ENCODE measurements at regions not wholly inside any gene's neighbourhood (a gene's known extent, or its start where the extent isn't known, plus 50 kb on each side); places are given as distances from the start of the nearest gene placed in this dataset.

DNA sequence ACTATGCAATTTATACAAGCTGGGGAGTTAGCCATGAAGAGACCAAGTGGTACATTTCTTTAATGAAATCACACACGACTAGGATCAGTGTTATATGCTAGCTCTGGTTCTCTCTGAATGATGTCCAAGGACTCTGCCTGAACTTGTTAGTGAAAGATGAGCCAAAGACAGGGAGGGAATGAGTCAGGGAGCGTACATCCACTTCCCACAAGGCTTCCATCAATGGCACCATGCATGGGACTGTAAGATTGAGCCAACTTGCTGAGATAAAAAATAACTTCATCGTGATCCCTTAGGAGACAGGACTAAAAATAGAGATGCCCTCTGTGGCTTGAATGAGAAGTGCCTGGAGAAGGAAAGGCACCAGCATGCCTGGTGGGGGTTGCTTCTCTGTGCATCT, 629.7 kb downstream of the ACTR3B start:
- Histone ChIP-seq H3K36me3 (ENCODE audit: control insufficient read depth, insufficient read depth, low read length) (no peaks in the 10 kb centered on the region), H3K4me3 (ENCODE audit: low read length) (no peak overlapping the region), H3K9me3 (ENCODE audit: control insufficient read depth, low read depth, low read length) (no peaks in the 10 kb centered on the region), H3K27ac (ENCODE audit: low read length) (no peak overlapping the region), H3K27me3 (ENCODE audit: control insufficient read depth, insufficient read depth, low read length) (no peaks in the 10 kb centered on the region), H3K4me1 (ENCODE audit: control insufficient read depth, insufficient read depth, low read length) (no peaks in the 10 kb centered on the region)
- 80% methylated on average over 1 of the region's 3 CpGs for WGBS (ENCODE audit: insufficient coverage, low lambda C conversion rate)
- no peak for DNase-seq

DNA sequence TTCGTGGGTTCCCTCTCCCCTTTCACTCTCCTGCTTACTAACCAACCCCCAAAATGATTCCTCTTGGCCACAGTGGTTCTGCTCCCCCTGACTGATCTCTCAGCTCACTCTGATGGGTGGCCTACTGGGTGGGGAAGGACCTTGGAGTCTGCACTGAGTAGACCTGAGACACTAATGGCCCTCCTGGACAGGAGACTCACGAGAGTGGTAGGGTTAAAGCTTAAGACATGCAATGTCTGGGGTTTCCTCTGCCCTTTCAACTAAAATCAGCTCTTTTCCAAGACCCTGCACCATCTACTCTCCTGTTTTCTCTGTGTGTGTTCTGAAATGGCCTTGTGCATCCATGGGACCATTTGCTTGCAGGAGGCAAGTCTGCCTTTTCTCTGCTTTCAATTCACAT, 631.4 kb downstream of the ACTR3B start:
- no peaks in the 10 kb centered on the region for H3K27me3 ChIP-seq (ENCODE audit: control insufficient read depth, insufficient read depth, low read length)
- WGBS (ENCODE audit: insufficient coverage, low lambda C conversion rate): no CpG with 5 or more reads among the region's 2 CpGs
- H3K4me3 ChIP-seq (ENCODE audit: low read length): no peak overlapping the region
- DNase-seq: no peak
- H3K9me3 ChIP-seq (ENCODE audit: control insufficient read depth, low read depth, low read length): no peaks in the 10 kb centered on the region
- no peaks in the 10 kb centered on the region for H3K4me1 ChIP-seq (ENCODE audit: control insufficient read depth, insufficient read depth, low read length)
- no peak overlapping the region for H3K27ac ChIP-seq (ENCODE audit: low read length)
- H3K36me3 ChIP-seq (ENCODE audit: control insufficient read depth, insufficient read depth, low read length): no peaks in the 10 kb centered on the region

DNA sequence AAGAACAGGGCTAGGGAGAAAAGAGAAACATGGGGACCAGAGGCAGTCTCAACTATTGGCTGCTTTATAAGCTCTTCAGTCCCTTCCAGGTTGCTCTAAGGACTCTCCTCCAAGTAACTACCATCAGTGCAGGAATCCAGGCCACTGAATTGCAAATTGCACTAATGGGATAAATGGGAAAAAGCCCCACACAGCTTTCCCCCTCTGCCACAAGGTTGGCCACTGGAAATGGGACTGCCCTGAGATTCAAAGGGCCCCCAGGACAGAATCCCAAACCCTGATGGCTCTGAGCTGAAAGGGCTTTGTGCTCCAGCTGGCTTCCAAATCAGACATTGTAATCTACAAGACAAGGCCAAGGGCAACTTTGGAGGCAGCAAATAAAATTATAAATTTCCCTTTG, 633.2 kb downstream of the ACTR3B start:
- Histone ChIP-seq H3K27me3 (ENCODE audit: control insufficient read depth, insufficient read depth, low read length) (no peaks in the 10 kb centered on the region), H3K27ac (ENCODE audit: low read length) (no peak overlapping the region), H3K4me3 (ENCODE audit: low read length) (no peak overlapping the region), H3K36me3 (ENCODE audit: control insufficient read depth, insufficient read depth, low read length) (no peaks in the 10 kb centered on the region), H3K4me1 (ENCODE audit: control insufficient read depth, insufficient read depth, low read length) (no peaks in the 10 kb centered on the region), H3K9me3 (ENCODE audit: control insufficient read depth, low read depth, low read length) (no peaks in the 10 kb centered on the region)
- no peak for DNase-seq

DNA sequence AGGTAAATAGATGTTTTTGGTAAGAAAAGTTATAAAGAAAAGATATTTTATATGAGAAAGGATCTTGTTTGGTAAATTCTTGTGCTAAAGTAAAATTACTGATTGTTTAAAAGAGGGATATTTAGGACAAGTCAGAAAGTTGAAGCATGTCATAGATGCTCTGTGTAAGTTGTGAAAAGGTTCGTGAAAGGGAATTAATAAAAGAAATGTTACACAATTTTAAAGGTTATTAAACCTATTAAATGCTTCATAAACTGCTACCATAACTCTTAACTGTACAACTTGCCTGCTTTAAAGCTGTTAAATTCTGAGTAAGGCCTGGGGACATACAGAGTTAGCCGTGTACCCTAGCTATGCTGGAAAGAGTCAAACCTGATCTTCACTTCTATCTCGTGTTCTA, 634.1 kb downstream of the ACTR3B start:
- 100% methylated on average over 2 of the region's 3 CpGs for WGBS (ENCODE audit: insufficient coverage, low lambda C conversion rate)
- Histone ChIP-seq H3K27ac (ENCODE audit: low read length) (no peak overlapping the region), H3K27me3 (ENCODE audit: control insufficient read depth, insufficient read depth, low read length) (no peaks in the 10 kb centered on the region), H3K4me1 (ENCODE audit: control insufficient read depth, insufficient read depth, low read length) (no peaks in the 10 kb centered on the region), H3K36me3 (ENCODE audit: control insufficient read depth, insufficient read depth, low read length) (no peaks in the 10 kb centered on the region), H3K4me3 (ENCODE audit: low read length) (no peak overlapping the region), H3K9me3 (ENCODE audit: control insufficient read depth, low read depth, low read length) (no peaks in the 10 kb centered on the region)
- no peak for DNase-seq

DNA sequence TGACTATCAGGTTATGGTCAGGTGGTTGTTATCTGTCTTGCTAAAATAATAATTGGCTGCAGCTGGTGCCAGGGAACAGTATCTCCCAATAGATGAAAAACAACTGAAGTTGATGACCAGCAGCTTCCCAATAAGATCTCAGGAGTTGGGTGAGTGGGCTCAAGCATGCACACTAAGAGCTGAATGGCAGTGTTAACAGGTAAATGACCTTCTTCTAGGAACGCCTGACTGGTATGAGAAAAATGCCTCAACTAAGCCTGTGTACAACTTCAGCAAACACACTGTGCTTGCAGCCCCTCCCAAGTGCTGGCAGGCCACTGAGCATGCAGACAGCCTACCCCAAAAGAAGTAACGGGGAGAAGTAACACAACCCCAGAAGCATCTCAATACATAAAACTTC, 636.9 kb downstream of the ACTR3B start:
- Histone ChIP-seq H3K36me3 (ENCODE audit: control insufficient read depth, insufficient read depth, low read length) (no peaks in the 10 kb centered on the region), H3K4me1 (ENCODE audit: control insufficient read depth, insufficient read depth, low read length) (no peaks in the 10 kb centered on the region), H3K27me3 (ENCODE audit: control insufficient read depth, insufficient read depth, low read length) (no peaks in the 10 kb centered on the region), H3K27ac (ENCODE audit: low read length) (no peak overlapping the region), H3K9me3 (ENCODE audit: control insufficient read depth, low read depth, low read length) (no peaks in the 10 kb centered on the region), H3K4me3 (ENCODE audit: low read length) (no peak overlapping the region)
- no peak for DNase-seq
- WGBS (ENCODE audit: insufficient coverage, low lambda C conversion rate): no CpG with 5 or more reads among the region's 2 CpGs

DNA sequence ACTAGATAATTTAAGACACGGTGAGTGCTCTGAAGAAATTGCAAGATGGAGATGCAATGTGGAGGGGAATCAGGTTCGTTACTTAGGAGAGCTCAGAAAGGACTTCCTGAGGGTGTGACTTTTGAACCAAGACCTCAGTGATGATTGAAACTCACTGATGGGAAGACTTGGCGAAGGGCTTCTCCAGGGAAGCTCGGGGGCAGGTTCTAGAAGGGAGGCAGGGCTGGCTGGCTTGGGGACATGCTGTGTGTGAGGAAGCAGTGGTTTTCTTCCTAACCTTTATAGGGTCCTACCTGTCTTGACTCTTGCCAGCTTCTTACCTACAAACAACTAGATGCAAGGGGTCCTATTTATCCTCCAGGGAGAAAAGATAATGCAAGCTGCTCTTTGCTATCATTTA, 637.9 kb downstream of the ACTR3B start:
- DNase-seq: no peak
- no peak overlapping the region for H3K4me3 ChIP-seq (ENCODE audit: low read length)
- H3K27me3 ChIP-seq (ENCODE audit: control insufficient read depth, insufficient read depth, low read length): no peaks in the 10 kb centered on the region
- H3K4me1 ChIP-seq (ENCODE audit: control insufficient read depth, insufficient read depth, low read length): no peaks in the 10 kb centered on the region
- H3K27ac ChIP-seq (ENCODE audit: low read length): no peak overlapping the region
- 90% methylated on average over 3 of the region's 4 CpGs for whole genome bisulfite sequencing (ENCODE audit: insufficient coverage, low lambda C conversion rate)
- H3K9me3 ChIP-seq (ENCODE audit: control insufficient read depth, low read depth, low read length): no peaks in the 10 kb centered on the region
- H3K36me3 ChIP-seq (ENCODE audit: control insufficient read depth, insufficient read depth, low read length): no peaks in the 10 kb centered on the region

DNA sequence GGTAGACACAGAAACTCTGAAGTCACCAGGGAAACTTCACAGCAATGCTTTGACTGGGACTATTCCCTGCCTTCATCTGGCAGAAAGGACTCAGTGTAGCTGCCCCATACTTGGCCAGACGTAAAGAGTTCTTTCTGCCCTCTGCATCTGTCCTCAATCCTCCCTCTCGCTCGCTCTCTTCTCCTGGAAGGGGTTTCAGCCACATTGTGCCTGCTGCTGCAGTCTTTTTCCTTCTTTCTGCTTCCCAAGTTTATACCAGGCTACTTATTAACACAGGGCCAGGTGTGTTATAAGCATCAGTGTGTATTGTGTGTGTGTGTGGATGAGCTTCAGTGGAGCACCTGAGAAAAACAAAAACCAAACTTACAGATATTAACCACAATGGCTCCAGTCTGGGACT, 638.4 kb downstream of the ACTR3B start:
- Histone ChIP-seq H3K9me3 (ENCODE audit: control insufficient read depth, low read depth, low read length) (no peaks in the 10 kb centered on the region), H3K27me3 (ENCODE audit: control insufficient read depth, insufficient read depth, low read length) (no peaks in the 10 kb centered on the region), H3K4me3 (ENCODE audit: low read length) (no peak overlapping the region), H3K4me1 (ENCODE audit: control insufficient read depth, insufficient read depth, low read length) (no peaks in the 10 kb centered on the region), H3K27ac (ENCODE audit: low read length) (no peak overlapping the region), H3K36me3 (ENCODE audit: control insufficient read depth, insufficient read depth, low read length) (no peaks in the 10 kb centered on the region)
- DNase-seq: no peak
- no CpG with 5 or more reads among the region's 3 CpGs for WGBS (ENCODE audit: insufficient coverage, low lambda C conversion rate)

DNA sequence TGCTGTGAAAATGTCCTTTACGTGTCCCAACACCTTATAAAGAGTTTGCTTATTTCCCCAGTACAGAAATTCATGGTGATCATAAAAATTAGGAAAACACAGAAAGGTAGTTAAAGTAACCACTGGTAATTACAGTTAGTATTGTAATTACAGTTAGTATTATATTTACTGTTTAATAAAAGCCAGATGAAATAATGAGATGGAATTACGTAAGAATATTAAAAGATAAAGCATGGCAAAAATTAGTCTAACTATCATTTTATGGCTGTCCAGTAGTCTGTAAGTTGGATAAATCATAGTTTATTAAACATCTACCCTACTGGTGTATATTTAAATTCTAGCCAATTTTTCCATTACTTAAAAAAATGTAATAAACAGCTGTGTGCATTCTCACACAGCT, 638.8 kb downstream of the ACTR3B start:
- 85% methylated on average over 2 of the region's 2 CpGs for WGBS (ENCODE audit: insufficient coverage, low lambda C conversion rate)

DNA sequence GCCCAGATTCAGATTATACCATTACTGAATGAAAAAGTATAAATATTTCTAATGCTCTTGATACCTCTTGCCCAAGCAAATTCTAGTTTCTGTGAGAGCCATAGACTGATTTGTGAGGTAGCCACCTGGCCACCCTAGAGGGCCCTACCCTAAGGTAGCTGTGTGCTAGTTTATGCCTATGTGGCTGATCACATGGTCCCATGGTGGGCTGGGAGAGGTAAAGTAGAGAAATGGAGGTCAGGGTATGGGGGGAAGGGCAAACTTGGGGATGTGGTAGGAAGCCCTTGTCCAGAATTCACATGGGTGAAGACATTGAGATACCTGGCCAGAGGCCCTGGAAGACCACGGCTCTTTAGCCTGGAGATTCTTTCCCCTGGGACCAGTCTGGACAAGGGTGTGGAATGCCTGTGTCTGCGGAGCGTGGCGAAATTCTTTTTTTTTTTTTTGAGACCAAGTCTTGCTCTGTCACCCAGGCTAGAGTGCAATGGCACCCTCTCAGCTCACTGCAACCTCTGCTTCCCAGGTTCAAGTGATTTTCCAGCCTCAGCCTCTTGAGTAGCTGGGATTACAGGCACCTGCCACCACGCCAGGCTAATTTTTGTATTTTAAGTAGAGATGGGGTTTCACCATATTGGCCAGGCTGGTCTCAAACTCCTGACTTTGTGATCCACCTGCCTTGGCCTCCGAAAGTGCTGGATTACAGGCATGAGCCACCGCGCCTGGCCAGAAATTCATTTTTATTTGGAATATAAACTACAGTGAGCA, 639.4 kb downstream of the ACTR3B start:
- Histone ChIP-seq H3K9me3 (ENCODE audit: control insufficient read depth, low read depth, low read length) (no peaks in the 10 kb centered on the region), H3K4me1 (ENCODE audit: control insufficient read depth, insufficient read depth, low read length) (no peaks in the 10 kb centered on the region), H3K36me3 (ENCODE audit: control insufficient read depth, insufficient read depth, low read length) (no peaks in the 10 kb centered on the region), H3K4me3 (ENCODE audit: low read length) (no peak overlapping the region), H3K27ac (ENCODE audit: low read length) (no peak overlapping the region), H3K27me3 (ENCODE audit: control insufficient read depth, insufficient read depth, low read length) (no peaks in the 10 kb centered on the region)
- WGBS (ENCODE audit: insufficient coverage, low lambda C conversion rate): no CpG with 5 or more reads among the region's 8 CpGs
- DNase-seq: no peak

More for the DNA sequence above, 638.8 kb downstream of the ACTR3B start:
- H3K4me3 ChIP-seq (ENCODE audit: low read length): no peak overlapping the region
- H3K4me1 ChIP-seq (ENCODE audit: control insufficient read depth, insufficient read depth, low read length): no peaks in the 10 kb centered on the region
- no peaks in the 10 kb centered on the region for H3K36me3 ChIP-seq (ENCODE audit: control insufficient read depth, insufficient read depth, low read length)
- no peak overlapping the region for H3K27ac ChIP-seq (ENCODE audit: low read length)
- no peaks in the 10 kb centered on the region for H3K9me3 ChIP-seq (ENCODE audit: control insufficient read depth, low read depth, low read length)
- no peak for DNase-seq
- H3K27me3 ChIP-seq (ENCODE audit: control insufficient read depth, insufficient read depth, low read length): no peaks in the 10 kb centered on the region

DNA sequence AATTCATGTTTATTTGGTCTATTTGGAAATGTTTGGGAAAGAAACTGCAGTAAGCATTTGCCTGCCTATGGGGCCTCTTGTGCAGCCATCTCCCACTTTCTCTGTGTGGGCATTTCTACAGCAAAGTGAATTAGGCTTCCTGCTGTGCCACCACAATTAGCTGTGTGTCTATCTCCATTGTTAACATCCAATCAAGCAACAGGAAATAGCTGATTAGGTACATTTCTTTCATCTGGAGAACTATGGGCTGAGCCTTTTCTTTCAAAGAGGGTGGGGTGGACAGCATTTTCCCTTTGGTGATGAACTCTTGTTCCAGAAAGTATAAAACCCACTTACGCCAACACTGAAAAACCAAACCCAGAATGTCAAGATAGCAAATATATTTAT, 640.0 kb downstream of the ACTR3B start:
- H3K4me3 ChIP-seq (ENCODE audit: low read length): no peak overlapping the region
- no peaks in the 10 kb centered on the region for H3K36me3 ChIP-seq (ENCODE audit: control insufficient read depth, insufficient read depth, low read length)
- no peaks in the 10 kb centered on the region for H3K4me1 ChIP-seq (ENCODE audit: control insufficient read depth, insufficient read depth, low read length)
- H3K9me3 ChIP-seq (ENCODE audit: control insufficient read depth, low read depth, low read length): no peaks in the 10 kb centered on the region
- no CpG with 5 or more reads among the region's 1 CpG for WGBS (ENCODE audit: insufficient coverage, low lambda C conversion rate)
- H3K27me3 ChIP-seq (ENCODE audit: control insufficient read depth, insufficient read depth, low read length): no peaks in the 10 kb centered on the region
- DNase-seq: no peak
- no peak overlapping the region for H3K27ac ChIP-seq (ENCODE audit: low read length)

Data from large intestine (tissue), 3 donors.